HG03460 (cell line): ENCODE measurements at regions not wholly inside any gene's neighbourhood (a gene's known extent, or its start where the extent isn't known, plus 50 kb on each side); places are given as distances from the start of the nearest gene placed in this dataset.

Experiments used
- ATAC-seq: cut with Tn5 transposase; IDR thresholded peaks from one replicate; pipeline ENCODE4 v1.9.1; 2021; ENCODE audit not compliant: unreplicated experiment

DNA sequence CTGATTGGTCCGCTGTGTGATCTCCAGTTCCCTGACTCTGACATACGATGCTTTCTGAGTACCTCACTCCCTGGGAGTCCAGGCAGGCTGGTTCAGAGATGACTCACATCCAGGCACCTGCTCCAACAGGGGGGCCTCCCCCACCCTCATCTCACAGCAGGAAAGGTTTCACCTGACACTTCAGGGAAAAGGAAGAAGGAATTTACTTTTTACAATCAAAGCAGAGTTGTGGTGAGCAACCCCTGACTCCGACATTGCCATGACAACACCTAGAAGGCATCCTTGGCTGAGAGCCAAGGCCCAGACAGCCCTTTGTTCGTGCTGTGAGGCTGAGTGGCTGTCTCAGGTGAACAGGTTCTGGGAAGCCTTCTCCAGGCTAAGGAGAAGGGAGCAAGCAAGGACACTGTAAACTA is 164.6 kb upstream of the GJB5 start:
- no peak for ATAC-seq

DNA sequence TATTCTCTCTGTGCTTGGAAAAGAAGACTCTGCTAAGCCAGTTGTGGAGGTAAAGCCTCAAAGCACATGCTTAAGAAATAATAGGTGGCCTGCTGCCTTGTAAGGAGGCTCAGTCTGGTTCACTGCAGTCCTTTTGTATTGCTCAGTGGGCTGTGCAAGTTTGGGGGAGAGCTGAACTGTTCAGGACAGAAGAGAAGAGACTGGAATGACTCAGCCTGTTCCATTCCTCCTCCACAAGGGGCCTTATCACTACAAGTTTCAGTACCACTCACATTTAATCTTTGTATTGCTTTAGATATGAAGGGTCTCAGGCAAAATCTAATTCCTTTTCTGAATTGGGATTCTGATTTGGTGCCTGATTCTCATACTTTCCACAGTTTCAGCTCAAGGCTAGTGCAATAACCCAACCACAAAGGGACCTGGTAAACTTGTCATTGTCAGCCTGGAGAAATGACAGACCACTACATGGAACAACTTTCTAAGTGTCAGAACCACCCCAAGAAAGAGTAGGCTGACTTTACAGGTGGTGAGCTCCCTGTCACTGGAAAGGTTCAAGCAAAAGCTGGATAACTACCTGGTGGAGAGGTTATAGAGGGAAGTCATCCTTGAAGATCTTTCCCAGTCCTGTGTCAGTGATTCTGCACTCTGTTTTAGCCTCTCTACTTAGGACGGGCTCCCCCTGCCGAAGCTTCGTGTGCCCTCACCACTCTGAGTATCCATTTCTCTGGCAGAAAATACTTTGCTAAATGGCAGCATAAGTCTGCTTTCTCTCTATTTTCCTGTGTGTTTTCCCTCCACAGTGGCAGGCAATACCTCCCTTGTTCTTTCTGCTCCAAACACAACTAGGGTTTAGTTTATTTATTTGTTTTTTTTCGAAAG is 162.9 kb upstream of the GJB5 start:
- no peak for ATAC-seq

DNA sequence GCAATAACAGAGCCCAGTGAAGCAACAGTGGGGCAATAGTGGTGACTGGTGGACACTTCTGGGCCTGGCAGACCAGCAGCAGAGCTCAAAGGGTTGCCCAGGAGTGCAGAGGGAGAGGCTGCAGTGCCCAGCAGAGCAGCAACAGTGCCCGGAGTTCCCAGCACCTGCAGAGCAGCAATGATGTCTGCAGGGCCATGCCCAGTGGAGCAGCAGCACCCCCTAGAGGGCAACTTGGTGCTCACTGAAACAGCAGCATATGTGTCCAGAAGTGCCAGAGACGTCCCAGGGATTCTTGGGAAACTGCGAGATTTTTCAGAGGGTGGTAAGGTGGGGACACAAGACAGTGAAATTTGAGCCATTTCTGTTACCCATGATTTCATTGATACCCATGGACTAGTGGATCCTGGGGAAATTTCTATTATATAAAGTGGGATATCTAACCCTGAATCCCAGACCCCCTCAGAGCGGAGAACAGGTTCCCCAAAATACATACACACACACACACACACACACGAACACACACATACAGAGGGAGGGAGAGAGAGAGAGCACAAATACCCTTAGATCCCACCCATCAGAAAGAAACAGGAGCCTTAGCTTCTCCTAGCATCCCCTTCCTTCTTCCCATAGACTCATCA is 156.9 kb upstream of the GJB5 start:
- ATAC-seq, result no peak

DNA sequence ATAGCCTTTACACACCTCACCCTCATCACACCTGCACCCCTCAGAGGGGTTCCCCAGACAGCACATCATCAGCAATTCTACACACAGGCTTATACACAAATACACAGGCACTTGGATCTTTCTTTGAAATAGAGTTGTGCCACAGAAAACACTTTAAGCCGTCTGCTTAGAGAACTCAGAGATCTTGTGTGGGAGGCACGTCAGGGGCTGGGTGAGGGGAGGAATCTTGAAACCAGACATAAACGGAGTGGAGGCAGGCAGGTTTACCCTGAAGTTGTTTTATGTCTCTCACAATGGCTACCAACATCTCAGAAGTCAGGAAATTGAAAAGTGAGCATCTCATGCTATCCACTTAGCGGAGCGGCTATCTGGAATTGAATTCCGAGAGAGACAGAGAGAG is 151.9 kb upstream of the GJB5 start:
- ATAC-seq, result no peak

DNA sequence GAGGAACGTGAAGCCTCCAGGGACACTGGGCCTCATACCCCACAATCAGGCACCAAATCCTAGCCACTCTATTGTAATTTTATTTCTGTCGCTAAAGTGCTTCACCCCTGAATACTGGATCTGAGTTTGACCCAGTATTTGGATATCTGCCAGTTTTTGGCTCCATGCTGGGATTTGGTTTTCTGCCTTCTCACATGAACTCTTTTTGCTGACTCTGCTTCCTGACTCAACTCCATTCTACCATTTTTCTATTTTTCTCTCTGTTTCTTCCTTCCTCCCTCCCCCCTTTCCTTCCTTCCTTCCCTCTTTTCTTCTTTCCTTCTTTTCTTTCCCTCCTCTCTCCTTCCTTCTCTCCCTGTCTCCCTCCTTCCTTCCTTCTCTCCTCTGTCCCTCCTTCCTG is 151.3 kb upstream of the GJB5 start:
- no peak for ATAC-seq

DNA sequence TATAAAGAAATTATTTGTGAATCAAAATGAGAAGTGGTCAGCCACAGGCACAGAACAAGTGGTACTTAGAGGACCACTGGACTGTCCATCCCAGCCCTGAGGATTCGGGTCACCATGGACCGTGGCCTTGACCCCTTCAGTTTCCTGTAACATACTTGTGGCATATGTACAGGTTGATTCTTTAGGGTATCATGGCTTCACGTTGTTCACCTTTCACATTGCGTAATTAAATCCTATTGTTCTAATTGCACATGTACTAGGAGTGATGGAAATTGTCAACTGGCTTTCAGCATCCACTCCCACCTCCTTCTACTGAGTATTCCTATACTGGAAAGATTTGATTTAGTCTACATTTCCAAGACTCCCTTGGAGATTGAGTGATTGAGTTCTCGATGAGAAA is 148.3 kb upstream of the GJB5 start:
- no peak for ATAC-seq

DNA sequence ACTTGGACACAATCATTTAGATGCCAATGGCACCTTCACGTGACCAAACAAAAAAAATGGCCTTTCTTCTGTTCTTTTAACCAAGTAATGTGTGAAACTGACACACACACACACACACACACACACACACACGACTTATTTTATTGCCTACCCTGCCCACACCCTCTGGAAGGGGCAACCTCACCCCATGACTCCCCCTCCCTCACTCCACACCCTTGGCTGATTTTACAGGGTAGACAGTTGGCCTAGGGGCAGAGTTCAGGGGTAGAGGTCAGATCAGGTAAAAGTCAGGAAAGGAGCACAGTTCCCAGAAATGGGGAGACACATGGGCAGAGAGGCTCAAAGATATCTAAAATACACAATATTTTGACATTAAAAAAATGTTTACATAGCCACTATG is 144.8 kb upstream of the GJB5 start:
- ATAC-seq, result no peak

DNA sequence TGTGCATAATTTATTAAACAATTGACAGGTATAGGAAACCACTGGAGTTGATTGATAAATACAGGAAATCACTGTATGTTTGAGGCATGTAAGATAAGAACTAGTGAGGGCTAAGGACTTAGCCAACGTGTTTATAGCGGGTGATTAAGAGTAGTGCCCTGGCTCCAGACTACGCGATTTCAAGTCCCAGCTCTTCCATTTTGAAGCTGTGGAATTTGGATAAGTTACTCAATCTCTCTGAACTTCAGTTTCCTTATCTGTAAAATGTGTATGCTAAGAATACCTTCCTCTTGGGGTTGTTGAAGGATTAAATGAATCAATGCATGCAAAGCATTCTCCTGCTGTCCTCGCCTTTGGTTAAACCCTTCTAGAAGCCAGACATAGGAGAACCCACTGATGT is 143.3 kb upstream of the GJB5 start:
- ATAC-seq, result no peak

DNA sequence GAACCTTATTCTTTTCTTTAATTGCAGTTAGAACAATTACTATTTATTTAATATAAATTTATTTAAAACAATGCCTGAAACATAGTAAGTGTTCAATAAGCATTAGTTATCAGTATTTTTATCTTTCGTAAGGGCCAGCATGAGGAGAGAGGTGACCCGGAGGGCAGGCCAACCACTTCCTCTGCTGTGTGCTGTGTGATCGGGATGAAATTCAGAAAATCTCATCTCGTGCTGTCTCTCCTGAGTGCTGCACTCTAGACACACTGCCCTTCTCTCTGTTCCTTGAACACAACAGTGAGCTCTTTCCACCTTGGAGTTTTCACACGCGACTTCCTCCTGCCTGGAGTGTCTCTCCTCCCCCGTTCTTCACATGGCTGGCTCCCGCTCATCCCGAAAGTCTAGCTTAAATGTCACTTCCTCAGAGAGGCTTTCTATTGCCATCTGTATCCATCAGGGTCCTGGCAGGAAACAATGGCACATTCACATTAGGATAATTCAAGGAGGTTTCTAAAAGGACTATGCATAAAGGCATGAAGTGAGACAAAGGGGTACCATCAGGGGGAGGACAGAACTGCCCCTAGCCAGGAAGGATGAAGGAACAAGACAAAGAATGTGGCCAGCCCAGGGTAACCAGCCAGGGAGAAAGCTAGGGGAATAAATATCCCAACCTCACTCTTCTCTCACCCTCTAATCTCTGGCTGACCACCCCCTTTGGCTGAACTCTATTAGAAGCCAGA is 142.6 kb upstream of the GJB5 start:
- no peak for ATAC-seq

DNA sequence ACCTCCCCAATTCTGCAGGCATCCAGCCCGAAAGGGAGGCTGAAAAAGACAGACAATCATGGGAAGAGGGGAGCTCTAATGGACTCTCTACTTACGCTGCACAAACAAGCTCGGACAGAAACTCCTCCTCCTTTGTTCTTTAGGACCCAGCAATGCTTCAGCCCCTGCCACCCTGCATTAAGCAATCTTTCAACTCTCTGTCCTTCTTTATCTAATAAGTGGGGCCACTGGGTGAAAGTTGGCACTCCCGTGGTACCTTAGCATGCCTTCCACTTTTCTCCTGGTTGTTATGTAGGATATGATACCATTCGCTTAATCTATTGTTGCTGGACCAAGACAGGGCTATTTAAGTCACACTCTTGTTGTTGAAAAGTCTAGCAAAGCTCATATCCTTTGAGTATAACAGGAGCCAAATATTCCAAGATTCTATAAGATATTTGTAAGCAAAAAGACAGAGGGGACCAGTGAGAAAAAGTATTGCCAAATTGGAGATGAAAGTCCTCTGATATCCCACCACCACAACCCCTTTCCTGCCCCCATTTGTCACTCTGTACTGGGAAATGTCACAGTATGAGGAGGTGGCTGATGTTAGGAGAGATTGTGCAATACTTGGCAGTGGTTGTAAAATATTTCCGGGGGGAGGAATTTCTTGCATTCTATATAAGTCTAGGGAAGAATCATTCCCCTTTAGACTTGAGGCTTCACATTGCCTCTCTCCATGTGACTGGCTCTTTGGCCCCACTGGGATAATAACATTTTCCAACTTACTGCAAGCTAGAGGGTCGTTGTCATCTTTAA is 137.3 kb upstream of the GJB5 start:
- ATAC-seq, result no peak

DNA sequence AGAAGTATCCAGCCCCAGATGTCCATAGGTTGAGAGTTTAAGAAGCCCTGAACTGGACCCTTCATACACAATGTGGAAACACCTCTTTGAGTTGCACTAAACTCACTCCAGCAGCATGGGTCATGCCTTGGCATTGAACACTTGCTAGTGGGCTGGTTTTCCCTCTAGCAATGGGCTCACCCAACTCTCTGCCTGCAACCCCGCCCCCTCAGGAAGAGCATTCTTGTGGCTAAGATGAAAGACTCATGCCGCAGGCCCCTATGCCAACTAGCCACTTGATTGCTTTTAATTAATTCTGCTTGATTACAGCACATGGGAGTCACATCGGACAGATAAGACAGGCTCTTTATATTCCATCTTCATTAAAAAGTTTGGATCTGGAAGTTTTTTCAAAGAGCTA is 136.5 kb upstream of the GJB5 start:
- no peak for ATAC-seq

DNA sequence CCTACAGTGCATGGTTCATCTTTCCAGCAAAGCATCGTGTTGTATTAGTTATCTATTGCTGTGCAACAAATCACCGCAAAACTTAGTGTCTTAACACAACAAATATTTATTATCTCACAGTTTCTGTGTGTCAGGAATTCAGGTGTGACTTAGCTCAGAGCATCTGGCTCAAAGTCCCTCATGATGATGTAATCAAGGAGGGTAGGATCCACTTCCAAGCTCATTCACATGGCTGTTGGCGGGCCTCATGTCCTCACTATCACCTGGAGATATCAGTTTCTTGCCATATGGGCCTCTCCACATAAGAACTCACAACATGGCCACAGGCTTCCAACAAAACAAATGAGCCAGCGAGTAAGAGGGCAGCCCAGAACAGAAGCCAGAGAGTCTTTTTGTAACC is 135.6 kb upstream of the GJB5 start:
- ATAC-seq, result no peak

DNA sequence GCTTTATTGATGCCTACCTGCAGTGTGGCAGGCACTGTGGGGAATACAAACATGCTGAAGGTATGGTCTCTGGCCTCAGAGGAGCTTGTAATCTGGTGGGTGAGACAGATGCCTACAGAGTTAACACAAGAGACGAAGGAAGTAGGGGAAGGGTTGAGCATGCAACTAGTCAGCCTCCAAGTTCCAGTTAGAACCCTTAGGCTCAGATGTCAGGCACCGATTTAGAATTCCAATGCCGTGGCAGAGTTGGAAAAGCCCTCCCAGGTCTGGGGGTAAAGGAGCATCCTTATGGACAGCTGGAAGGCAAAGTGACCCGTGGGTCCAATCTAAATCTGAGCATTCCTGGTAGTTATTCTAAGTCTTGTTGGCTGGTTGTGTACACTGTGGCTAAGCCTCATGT is 132.9 kb upstream of the GJB5 start:
- ATAC-seq, result no peak

DNA sequence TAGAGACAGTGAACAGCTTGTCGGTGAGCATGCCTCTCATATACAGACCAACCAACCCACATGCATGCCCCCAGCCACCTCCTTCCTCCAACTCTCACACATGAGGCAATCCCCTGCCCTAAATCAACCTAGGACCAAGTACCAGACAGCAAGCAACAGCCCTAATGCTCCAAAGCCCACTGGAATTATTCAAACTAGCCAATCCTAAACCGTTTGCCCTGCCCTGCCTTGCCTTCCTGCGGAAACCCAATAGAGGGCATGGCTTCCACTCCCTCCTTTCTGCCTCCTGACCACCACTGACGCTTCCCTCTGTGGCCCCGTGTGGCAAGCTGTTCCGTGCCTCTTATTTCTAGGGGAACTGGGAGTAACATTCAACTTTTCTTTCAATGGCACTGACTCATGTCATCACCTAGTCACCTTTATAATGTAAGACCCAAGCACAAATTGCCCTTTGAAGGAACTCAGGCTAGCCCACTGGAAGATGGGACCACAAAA is 129.3 kb upstream of the GJB5 start:
- no peak for ATAC-seq

DNA sequence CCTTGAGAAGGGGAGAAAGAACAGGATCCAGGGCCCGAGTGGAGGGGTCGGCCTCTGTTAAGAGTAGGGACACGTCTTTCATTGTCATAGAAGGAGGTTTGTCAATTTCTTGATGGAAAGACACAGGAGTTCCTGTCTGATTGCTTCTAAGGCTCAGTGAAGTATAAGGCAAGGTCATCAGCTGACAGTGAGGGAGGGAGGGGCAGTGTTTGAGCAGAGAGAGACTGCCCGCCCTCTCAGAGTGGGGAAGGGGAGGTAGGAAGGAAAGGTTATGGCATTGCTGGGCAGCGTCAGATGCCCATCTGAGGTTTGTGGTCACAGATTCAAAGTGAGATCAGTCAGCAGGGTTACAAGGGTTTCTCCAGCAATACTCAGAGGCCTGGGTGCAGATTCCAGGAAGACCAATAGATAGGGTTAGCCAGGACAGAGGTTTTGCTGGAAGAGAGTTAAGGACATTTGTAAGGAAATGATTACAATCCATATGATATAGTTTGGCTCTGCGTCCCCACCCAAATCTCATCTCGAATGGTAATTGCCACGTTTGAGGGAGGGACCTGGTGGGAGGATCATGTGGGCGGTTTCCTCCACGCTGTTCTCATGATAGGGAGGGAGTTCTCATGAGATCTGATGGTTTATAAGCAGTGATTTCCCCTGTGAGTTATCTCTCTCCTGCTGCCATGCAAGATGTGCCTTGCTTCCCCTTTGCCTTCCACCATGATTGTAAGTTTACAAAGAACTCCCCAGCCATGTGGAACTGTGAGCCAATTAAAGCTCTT is 127.2 kb upstream of the GJB5 start:
- no peak for ATAC-seq

DNA sequence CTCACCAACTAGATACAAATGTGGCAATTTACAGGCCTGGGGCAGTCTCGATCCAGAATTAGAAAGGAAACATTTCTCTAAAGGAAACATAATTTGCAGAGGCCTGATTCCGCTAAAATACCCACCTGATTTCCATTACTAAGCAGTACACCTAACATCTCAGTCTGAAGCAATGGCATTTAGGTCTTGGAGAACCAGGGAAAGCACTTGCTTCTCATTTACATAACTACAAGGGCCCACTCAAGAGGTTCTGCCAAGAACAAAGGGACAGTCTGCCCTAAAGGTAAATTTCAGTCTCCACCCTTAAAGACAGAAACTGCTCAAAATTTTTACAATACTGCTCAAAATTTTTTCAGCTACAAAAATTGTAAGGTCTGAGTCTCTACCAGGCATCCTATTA is 123.7 kb upstream of the GJB5 start:
- ATAC-seq, result no peak

DNA sequence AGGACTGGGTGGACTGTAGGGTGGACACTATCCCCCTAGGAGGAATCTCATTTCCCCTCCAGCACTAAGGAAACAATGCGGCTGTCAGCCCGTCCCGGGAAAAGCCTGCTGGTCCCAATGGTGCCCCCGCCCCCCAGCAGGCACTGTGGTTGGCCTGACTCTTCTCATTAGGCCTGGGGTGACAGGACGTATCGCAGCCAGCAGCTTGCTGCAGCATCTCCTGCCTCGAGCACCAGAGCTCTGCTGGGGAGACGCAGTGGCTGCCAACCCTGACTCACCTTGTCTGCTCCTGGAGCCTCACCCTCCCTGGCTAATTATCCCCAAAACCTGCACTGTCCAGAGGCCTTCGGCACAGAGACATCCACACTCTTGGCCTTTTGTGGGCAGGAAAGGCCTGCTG is 115.1 kb upstream of the GJB5 start:
- ATAC-seq, result no peak

DNA sequence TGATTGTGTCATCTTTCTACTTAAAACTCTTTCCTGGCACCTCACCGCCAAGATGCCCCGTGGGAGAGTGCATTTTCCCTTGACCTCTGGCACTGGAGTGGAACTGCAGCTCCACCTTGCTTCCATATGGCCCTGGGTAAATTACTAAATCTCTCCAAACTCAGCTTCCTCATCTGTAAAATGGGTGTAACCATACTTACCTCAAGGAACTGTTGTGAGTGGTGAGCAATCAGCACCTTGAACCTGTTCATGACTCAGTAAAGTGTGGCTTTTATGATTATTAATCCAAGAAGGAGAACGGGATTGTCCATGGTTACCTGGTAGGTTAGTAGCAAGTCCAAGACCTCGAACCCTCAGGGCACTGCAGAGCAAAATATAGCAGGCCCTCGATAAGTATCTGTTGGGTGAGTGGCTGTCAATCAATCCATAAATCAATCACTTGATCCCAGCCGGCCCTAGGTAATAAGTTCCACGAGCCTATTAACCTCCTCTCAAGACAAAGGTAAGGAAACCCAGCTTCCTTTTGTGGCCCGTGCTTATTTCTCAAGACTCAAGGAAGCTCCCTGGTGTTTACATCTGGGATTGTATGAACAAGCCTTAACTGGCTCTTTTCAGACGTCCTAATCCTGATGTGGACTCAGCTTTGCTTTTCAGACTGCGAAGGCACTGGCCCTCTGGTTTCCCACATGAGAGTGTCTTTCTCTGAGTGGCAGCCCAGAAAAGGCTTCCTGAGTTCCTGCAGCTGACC is 114.0 kb upstream of the GJB5 start:
- ATAC-seq, result no peak

DNA sequence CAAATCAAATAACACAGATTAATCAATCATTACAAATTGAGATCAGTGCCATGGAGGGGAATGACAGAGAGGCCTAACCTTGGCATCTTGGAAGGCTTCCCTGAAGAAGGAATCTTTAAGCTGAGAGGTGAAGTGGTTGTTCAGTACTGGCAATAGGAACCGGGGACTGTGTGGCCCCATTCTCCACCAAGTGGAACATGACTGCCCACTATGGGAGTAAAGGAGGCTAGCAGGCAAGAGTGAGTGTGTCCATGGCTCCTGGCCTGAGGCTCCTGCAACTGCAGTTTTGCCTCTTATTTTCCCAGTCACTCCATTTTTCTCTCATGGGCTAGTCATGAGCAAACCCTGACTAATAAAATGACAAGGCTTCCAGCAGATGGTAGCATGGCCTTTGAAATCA is 112.2 kb upstream of the GJB5 start:
- no peak for ATAC-seq
